A673 (cell line): ENCODE measurements at regions not wholly inside any gene's neighbourhood (a gene's known extent, or its start where the extent isn't known, plus 50 kb on each side); places are given as distances from the start of the nearest gene placed in this dataset.

Experiments used
- EZH2 ChIP-seq: fragments of 200-600 bp; sonication (generic); IDR thresholded peaks from 2 replicates; pipeline ENCODE4 v1.6.1; 2017; ENCODE audit warnings: borderline replicate concordance, low read depth, mild to moderate bottlenecking, mixed read lengths, antibody characterized with exemption, low read length; ENCODE audit not compliant: poor library complexity, severe bottlenecking
- TF ChIP-seq, protein P1 (sequence below): fragments of 300-800, 200-600 bp; sonication (generic); conservative IDR thresholded peaks from 2 replicates; pipeline ENCODE4 v1.5.1; 2017; ENCODE audit warnings: low read depth, mild to moderate bottlenecking, antibody characterized with exemption, low read length, moderate library complexity, mixed read lengths

GRCh38 chr1:222994511-222995235, 148.4 kb downstream of the TLR5 start:
- TF ChIP-seq, protein P1, sequence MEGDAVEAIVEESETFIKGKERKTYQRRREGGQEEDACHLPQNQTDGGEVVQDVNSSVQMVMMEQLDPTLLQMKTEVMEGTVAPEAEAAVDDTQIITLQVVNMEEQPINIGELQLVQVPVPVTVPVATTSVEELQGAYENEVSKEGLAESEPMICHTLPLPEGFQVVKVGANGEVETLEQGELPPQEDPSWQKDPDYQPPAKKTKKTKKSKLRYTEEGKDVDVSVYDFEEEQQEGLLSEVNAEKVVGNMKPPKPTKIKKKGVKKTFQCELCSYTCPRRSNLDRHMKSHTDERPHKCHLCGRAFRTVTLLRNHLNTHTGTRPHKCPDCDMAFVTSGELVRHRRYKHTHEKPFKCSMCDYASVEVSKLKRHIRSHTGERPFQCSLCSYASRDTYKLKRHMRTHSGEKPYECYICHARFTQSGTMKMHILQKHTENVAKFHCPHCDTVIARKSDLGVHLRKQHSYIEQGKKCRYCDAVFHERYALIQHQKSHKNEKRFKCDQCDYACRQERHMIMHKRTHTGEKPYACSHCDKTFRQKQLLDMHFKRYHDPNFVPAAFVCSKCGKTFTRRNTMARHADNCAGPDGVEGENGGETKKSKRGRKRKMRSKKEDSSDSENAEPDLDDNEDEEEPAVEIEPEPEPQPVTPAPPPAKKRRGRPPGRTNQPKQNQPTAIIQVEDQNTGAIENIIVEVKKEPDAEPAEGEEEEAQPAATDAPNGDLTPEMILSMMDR, result no peak
- no peak for TF ChIP-seq EZH2
